Nephron (organoid): ENCODE measurements at regions not wholly inside any gene's neighbourhood (a gene's known extent, or its start where the extent isn't known, plus 50 kb on each side); places are given as distances from the start of the nearest gene placed in this dataset.
"Not testable (repeated sequence)": the region's sequence is repeated elsewhere in the genome, so short reads cannot be mapped to it uniquely, and the experiment has no call there.

Source experiments
- H3K27ac Mint-ChIP-seq, 3 experiments: 2 replicates each; pipeline ENCODE4 v1.8.0; 2020; ENCODE audit warnings: mixed read lengths in 3 of 3, mild to moderate bottlenecking in 2 of 3, moderate library complexity in 1 of 3
- H3K27me3 Mint-ChIP-seq: 2 replicates; pipeline ENCODE4 v1.8.0; 2021; ENCODE audit warnings: low read depth, mild to moderate bottlenecking, moderate library complexity, mixed read lengths
- H3K36me3 Mint-ChIP-seq: 2 replicates; pipeline ENCODE4 v1.8.0; 2020; ENCODE audit warnings: low read depth, mixed read lengths
- H3K4me1 Mint-ChIP-seq: 2 replicates; pipeline ENCODE4 v1.8.0; 2020; ENCODE audit warnings: mixed read lengths
- H3K4me3 Mint-ChIP-seq, 3 experiments: 2 replicates each; pipeline ENCODE4 v1.8.0; 2020; ENCODE audit warnings: mild to moderate bottlenecking in 3 of 3, mixed read lengths in 3 of 3, moderate library complexity in 2 of 3
- H3K9me3 Mint-ChIP-seq: 2 replicates; pipeline ENCODE4 v1.8.0; 2020; ENCODE audit warnings: mixed read lengths
- TF ChIP-seq, protein P1 (sequence below), 3 experiments: fragments of 200-600 bp; sonication (generic); IDR thresholded peaks; one replicate each; pipeline ENCODE4 v1.5.0; 2021; ENCODE audit warnings: antibody characterized with exemption in 3 of 3; ENCODE audit not compliant: unreplicated experiment in 3 of 3

GRCh38 chr14:105685003-105685402 is 158.6 kb downstream of the TMEM121 start:
- TF ChIP-seq, protein P1, sequence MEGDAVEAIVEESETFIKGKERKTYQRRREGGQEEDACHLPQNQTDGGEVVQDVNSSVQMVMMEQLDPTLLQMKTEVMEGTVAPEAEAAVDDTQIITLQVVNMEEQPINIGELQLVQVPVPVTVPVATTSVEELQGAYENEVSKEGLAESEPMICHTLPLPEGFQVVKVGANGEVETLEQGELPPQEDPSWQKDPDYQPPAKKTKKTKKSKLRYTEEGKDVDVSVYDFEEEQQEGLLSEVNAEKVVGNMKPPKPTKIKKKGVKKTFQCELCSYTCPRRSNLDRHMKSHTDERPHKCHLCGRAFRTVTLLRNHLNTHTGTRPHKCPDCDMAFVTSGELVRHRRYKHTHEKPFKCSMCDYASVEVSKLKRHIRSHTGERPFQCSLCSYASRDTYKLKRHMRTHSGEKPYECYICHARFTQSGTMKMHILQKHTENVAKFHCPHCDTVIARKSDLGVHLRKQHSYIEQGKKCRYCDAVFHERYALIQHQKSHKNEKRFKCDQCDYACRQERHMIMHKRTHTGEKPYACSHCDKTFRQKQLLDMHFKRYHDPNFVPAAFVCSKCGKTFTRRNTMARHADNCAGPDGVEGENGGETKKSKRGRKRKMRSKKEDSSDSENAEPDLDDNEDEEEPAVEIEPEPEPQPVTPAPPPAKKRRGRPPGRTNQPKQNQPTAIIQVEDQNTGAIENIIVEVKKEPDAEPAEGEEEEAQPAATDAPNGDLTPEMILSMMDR (IDR thresholded peaks at IDR 0.05; ENCODE audit: unreplicated experiment in 3 of 3): no peak
- no peak overlapping the region for H3K4me3 Mint-ChIP-seq
- H3K4me1 Mint-ChIP-seq: no peaks in the 10 kb centered on the region
- no peaks in the 10 kb centered on the region for H3K27me3 Mint-ChIP-seq
- no peak overlapping the region for H3K27ac Mint-ChIP-seq
- H3K36me3 Mint-ChIP-seq: peaks cover 17% of the 10 kb centered on the region
- H3K9me3 Mint-ChIP-seq: peaks cover 34% of the 10 kb centered on the region

- not testable (repeated sequence) for H3K4me3 Mint-ChIP-seq, H3K4me1 Mint-ChIP-seq, H3K27me3 Mint-ChIP-seq, H3K27ac Mint-ChIP-seq
- H3K9me3 Mint-ChIP-seq: peaks cover 40% of the 10 kb centered on the region
- H3K36me3 Mint-ChIP-seq: peaks cover 18% of the 10 kb centered on the region
Measured at GRCh38 chr14:105685605-105686004, 159.2 kb downstream of the TMEM121 start.

DNA sequence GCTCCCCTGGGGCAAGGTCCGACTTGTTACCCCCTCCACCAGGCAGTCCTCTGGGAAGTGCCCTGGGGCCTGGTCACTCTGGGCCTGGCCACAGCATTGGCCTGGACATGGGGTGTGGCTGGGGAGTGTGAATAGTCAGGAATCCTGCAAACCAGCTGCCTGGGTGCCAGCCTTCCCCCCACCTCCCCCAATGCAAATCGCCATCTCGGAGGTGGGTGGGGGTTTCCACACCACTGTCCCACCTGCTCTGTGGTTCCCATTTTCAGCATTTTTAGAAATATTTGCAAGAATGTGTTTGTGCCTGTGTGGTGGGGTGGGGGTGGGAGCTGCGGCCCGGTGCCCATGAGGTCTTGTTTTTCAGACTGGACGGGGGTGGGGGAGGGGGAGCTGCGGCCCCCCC is 159.7 kb downstream of the TMEM121 start:
- not testable (repeated sequence) for H3K27me3 Mint-ChIP-seq, H3K4me3 Mint-ChIP-seq, H3K4me1 Mint-ChIP-seq, H3K27ac Mint-ChIP-seq
- Mint-ChIP-seq H3K36me3 (peaks cover 22% of the 10 kb centered on the region), H3K9me3 (peaks cover 45% of the 10 kb centered on the region)

- peaks cover 46% of the 10 kb centered on the region for H3K9me3 Mint-ChIP-seq
- not testable (repeated sequence) for H3K4me3 Mint-ChIP-seq, H3K4me1 Mint-ChIP-seq, H3K27ac Mint-ChIP-seq, H3K27me3 Mint-ChIP-seq
- H3K36me3 Mint-ChIP-seq: peaks cover 22% of the 10 kb centered on the region
Measured at GRCh38 chr14:105686462-105687170, 160.2 kb downstream of the TMEM121 start.

GRCh38 chr14:105687171-105688022 is 161.0 kb downstream of the TMEM121 start:
- peaks cover 22% of the 10 kb centered on the region for H3K36me3 Mint-ChIP-seq
- not testable (repeated sequence) for H3K4me3 Mint-ChIP-seq, H3K27ac Mint-ChIP-seq, H3K27me3 Mint-ChIP-seq, H3K4me1 Mint-ChIP-seq
- H3K9me3 Mint-ChIP-seq: peaks cover 44% of the 10 kb centered on the region

- not testable (repeated sequence) for H3K27ac Mint-ChIP-seq, H3K4me3 Mint-ChIP-seq, H3K27me3 Mint-ChIP-seq, H3K4me1 Mint-ChIP-seq
- Mint-ChIP-seq H3K36me3 (peaks cover 22% of the 10 kb centered on the region), H3K9me3 (peaks cover 42% of the 10 kb centered on the region)
Measured at GRCh38 chr14:105688023-105688351, 161.6 kb downstream of the TMEM121 start.

DNA sequence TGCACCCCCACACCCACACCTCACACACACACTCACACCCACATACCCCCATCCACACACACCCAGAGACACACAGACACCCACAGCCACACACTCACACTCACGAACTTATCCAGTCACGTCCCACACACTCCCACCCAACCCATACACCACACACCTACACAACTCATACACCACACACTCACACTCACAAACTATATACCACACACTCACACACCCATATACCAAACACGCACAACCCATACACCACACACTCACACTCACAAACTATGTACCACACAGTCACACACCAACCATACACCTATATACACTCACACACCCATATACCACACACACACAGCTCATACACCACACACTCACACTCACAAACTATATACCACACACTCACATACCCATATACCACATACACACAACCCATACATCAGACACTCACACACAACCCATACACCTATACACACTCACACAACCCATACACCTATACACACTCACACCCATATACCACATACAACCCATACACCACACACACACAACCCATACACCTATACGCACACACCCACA is 162.4 kb downstream of the TMEM121 start:
- H3K4me3 Mint-ChIP-seq: not testable (repeated sequence)

GRCh38 chr14:105689722-105690121 is 163.3 kb downstream of the TMEM121 start:
- peaks cover 30% of the 10 kb centered on the region for H3K36me3 Mint-ChIP-seq
- no peaks in the 10 kb centered on the region for H3K27me3 Mint-ChIP-seq
- H3K4me1 Mint-ChIP-seq: no peaks in the 10 kb centered on the region
- H3K27ac Mint-ChIP-seq: no peak overlapping the region
- TF ChIP-seq, protein P1 (IDR thresholded peaks at IDR 0.05; ENCODE audit: unreplicated experiment in 3 of 3): no peak
- H3K4me3 Mint-ChIP-seq: no peak overlapping the region
- peaks cover 52% of the 10 kb centered on the region for H3K9me3 Mint-ChIP-seq

More for the DNA sequence above, 162.4 kb downstream of the TMEM121 start:
- H3K27ac Mint-ChIP-seq, H3K27me3 Mint-ChIP-seq, H3K4me1 Mint-ChIP-seq: not testable (repeated sequence)
- Mint-ChIP-seq H3K9me3 (peaks cover 45% of the 10 kb centered on the region), H3K36me3 (peaks cover 23% of the 10 kb centered on the region)

GRCh38 chr14:105690671-105691070 is 164.3 kb downstream of the TMEM121 start:
- no peak overlapping the region for H3K27ac Mint-ChIP-seq
- no peaks in the 10 kb centered on the region for H3K4me1 Mint-ChIP-seq
- no peak overlapping the region for H3K4me3 Mint-ChIP-seq
- H3K36me3 Mint-ChIP-seq: peaks cover 34% of the 10 kb centered on the region
- peaks cover 55% of the 10 kb centered on the region for H3K9me3 Mint-ChIP-seq
- TF ChIP-seq, protein P1 (IDR thresholded peaks at IDR 0.05; ENCODE audit: unreplicated experiment in 3 of 3): no peak
- H3K27me3 Mint-ChIP-seq: no peaks in the 10 kb centered on the region

DNA sequence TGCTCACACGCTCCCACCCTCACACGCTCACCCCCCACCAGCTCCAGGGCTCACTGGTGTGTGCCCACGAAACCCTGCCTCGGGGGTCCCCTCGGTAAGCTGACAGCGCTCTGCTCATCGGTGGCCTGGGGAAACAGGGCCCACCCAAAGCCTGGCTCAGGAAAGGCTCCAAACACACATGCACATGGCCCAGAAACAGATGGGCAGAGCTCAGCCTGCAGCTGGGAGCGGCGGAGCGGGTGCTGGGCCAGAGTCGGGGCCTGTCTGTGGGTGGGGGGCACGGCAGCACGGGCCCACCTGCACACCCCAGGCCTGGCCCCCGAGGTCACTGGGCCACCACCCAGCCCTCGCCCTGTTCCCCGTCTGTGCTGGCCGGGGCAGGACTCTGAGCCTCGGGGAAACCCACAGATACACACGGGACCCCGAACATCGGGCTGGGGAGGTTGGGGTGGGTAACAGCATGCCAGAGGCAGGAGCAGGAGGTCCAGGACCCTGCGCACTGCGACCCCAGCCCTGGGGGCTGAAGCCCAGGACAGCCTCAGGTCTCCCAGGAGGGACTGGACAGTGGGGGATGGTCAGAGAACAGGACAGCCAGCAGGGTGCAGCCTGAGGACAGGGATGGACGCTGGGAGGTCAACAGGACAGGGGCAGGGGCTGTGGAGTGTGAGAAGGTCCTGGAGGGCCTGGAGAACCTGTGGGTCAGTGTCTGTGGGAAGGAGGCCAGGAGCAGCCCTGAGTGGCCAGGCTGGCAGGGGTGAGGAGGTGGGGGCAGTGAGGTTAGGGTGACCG is 165.1 kb downstream of the TMEM121 start:
- Mint-ChIP-seq H3K9me3 (peaks cover 55% of the 10 kb centered on the region), H3K36me3 (peaks cover 34% of the 10 kb centered on the region)
- H3K4me1 Mint-ChIP-seq, H3K27me3 Mint-ChIP-seq, H3K27ac Mint-ChIP-seq, H3K4me3 Mint-ChIP-seq: not testable (repeated sequence)

DNA sequence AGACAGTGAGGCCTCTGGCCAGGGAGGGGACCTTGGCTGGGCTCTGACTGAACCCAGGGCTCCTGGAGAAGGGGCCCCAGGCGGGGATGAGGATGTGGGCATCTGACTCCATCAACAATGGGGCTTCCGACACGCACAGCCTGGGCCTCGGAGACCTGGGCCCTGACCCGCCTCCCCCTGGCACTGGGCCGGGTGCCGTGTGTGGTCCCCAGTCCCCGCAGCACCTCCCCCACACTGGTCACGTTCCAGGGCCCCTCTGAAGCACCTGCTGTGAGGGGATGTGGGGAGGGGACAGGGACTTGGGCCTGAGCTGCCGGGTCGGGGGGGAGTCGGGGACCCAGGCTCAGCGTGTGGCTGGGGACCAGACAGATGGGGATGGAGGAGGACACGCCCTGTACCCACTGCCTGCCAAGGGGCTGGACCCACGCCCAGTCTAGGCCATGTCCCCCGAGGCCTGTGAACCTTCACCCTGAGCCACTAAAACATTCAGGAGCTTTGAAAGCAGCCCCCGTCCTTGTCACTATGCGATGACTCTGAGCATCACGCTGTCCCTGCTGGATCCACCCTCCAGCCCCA is 165.8 kb downstream of the TMEM121 start:
- not testable (repeated sequence) for H3K4me1 Mint-ChIP-seq, H3K27me3 Mint-ChIP-seq, H3K4me3 Mint-ChIP-seq, H3K27ac Mint-ChIP-seq
- Mint-ChIP-seq H3K9me3 (peaks cover 51% of the 10 kb centered on the region), H3K36me3 (peaks cover 33% of the 10 kb centered on the region)
